Psoas muscle (tissue), 7 donors: ENCODE measurements at regions not wholly inside any gene's neighbourhood (a gene's known extent, or its start where the extent isn't known, plus 50 kb on each side); places are given as distances from the start of the nearest gene placed in this dataset.
"Not testable (repeated sequence)": the region's sequence is repeated elsewhere in the genome, so short reads cannot be mapped to it uniquely, and the experiment has no call there.

Experiments
- ATAC-seq, 4 donors: fragments of 200-7000 bp; cut with Tn5 transposase; one replicate each; pipeline ENCODE4 v1.9.1; 2020; ENCODE audit warnings: moderate library complexity in 3 of 4, mild to moderate bottlenecking in 2 of 4
- DNase-seq, 2 donors: peaks; one replicate each; pipeline ENCODE4 v3.0.0-alpha.2; 2020
- H3K27ac ChIP-seq: fragments of 200-600 bp; one replicate; pipeline ENCODE4 v1.8.0; 2022
- H3K27me3 ChIP-seq, 3 donors: fragments of 200-600 bp in 1 of 3; one replicate each; pipeline versions ENCODE4 v1.6.1 to v1.8.0; 2013 to 2022; ENCODE audit warnings: low read length in 2 of 3, mild to moderate bottlenecking in 2 of 3, moderate library complexity in 1 of 3; ENCODE audit not compliant: insufficient read depth in 3 of 3
- H3K36me3 ChIP-seq, 2 donors: fragments of 200-600 bp in 1 of 2; one replicate each; pipeline versions ENCODE4 v1.6.1 to v1.8.0; 2013 to 2022; ENCODE audit warnings: low read depth in 1 of 2, mild to moderate bottlenecking in 1 of 2, moderate library complexity in 1 of 2; ENCODE audit not compliant: insufficient read depth in 1 of 2
- H3K4me1 ChIP-seq: fragments of 200-600 bp; one replicate; pipeline ENCODE4 v1.8.0; 2022
- H3K4me3 ChIP-seq: fragments of 200-600 bp; one replicate; pipeline ENCODE4 v1.8.0; 2022; ENCODE audit warnings: mild to moderate bottlenecking
- H3K9me3 ChIP-seq: fragments of 200-600 bp; one replicate; pipeline ENCODE4 v1.8.0; 2022
- CTCF ChIP-seq: fragments of 200-600 bp; IDR thresholded peaks from one replicate; pipeline ENCODE4 v1.8.0; 2022; ENCODE audit warnings: antibody characterized with exemption
- WGBS, 3 donors: extraction: QIAGEN DNeasy Blood & Tissue Kit; methylation state at CpG; one replicate each; pipeline versions ENCODE4 v1.1.6 to v1.1.7; 2013; 5-methylcytosine and 5-hydroxymethylcytosine counted together
- intact Hi-C, 2 donors: fragments of 100-400 bp; cut with DNase I; formaldehyde crosslinking; loops; one replicate each; pipeline versions ENCODE4 v1.11.0 to v1.14.2; 2022
- donor health status: healthy with polysubstance abuse.
- donor health status: DM: no; HTN: no; CAD: no; lungs with moderate emphysema.
- donor health status: Bipolar disorder and iron deficiency.
- donor health status: healthy.
- donor health status: DM: yes; HTN: yes; CAD: no.
- donor health status: DM: no; HTN: no; CAD: no.
- donor health status: DM: yes; HTN: yes; CAD: no.

GRCh38 chr13:33665626-33666175, 152.2 kb upstream of the RFC3 start:
- DNase-seq (no peak), ATAC-seq (no peak)
- H3K27ac ChIP-seq: no peak overlapping the region
- H3K36me3 ChIP-seq: no peaks in the 10 kb centered on the region
- 67 to 68% (median 67%) methylated on average over 4 of the region's 4 CpGs for WGBS, 3 donors
- intact Hi-C loops: no loop called here
- H3K4me3 ChIP-seq: no peak overlapping the region
- no peaks in the 10 kb centered on the region for H3K4me1 ChIP-seq
- H3K9me3 ChIP-seq: no peaks in the 10 kb centered on the region
- H3K27me3 ChIP-seq: no peaks in the 10 kb centered on the region
- TF ChIP-seq CTCF: no peak

GRCh38 chr13:33671560-33671959, 146.4 kb upstream of the RFC3 start:
- Histone ChIP-seq H3K27ac (no peak overlapping the region), H3K9me3 (no peaks in the 10 kb centered on the region), H3K4me3 (no peak overlapping the region), H3K4me1 (peaks cover 16% of the 10 kb centered on the region), H3K36me3 (no peaks in the 10 kb centered on the region), H3K27me3 (no peaks in the 10 kb centered on the region)
- intact Hi-C loops: no loop called here
- TF ChIP-seq CTCF: no peak
- no peak for DNase-seq
- ATAC-seq: no peak

DNA sequence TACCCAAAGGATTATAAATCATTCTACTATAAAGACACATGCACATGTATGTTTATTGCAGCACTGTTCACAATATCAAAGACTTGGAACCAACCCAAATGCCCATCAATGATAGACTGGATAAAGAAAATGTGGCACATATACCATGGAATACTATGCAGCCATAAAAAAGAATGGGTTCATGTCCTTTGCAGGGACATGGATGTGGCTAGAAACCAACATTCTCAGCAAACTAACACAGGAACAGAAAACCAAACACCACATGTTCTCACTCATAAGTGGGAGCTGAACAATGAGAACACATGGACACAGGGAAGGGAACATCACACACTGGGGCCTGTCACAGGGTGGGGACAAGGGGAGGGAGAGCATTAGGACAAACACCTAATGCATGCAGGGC, 145.9 kb upstream of the RFC3 start:
- DNase-seq, intact Hi-C loops, H3K9me3 ChIP-seq, H3K4me3 ChIP-seq, ATAC-seq, H3K36me3 ChIP-seq, H3K27me3 ChIP-seq, H3K27ac ChIP-seq: not testable (repeated sequence)
- H3K4me1 ChIP-seq: peaks cover 17% of the 10 kb centered on the region

DNA sequence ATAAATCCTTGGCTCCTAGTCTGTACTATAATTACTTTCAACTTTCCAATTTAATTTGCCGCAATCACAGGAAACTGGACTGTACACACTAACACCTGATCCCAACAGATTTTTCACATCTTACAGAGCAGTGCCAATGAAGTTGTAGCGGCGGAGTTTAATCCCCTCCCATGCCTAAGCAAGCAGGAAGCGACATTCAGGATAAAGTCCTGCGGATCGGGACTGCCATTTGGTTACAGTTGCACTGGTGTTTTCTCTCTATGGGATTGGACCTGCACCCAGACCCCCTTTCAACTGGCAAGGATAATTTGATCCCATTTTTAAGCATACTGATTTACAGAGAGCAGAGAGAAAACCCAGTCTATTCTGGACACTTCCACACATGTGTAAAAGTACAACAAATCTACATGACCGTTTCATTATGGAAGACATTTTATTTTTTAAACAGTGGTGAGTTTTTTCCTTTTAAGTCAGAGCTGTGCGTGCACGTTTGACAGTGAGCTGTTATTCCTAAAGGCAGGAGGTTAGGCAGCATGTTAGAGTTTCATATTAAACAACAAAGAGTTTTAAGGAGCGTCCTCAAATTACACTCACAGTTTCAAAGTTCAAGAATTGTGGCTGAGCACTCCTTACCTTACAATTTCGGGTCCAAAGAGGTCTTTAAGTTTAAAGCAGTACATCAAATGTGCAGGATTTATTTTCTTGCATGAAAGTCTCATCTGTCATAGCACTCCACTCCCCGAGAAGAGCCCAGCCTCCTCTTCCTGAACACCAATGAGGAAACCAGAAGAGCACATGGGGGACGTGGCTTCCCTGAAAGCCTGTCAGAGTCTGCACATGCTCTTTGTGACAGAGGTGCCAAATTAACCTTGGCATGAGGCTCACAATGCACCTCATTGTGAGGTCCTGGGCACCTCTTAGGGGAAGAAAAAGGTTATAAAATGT, 141.6 kb upstream of the RFC3 start:
- intact Hi-C loops: loop anchor here in 1 of 2 donors (2.0 kb wide), 1 partner anchor 66 kb away; no protein-coding TSS in a partner anchor
- Histone ChIP-seq H3K4me3 (peak overlapping the region; percentile 65), H3K27ac (peak overlapping the region; percentile 70), H3K36me3 (no peaks in the 10 kb centered on the region), H3K27me3 (no peaks in the 10 kb centered on the region), H3K4me1 (peaks cover 20% of the 10 kb centered on the region), H3K9me3 (no peaks in the 10 kb centered on the region)
- no peak for TF ChIP-seq CTCF
- WGBS, 3 donors: 3 to 5% (median 4%) methylated on average over 13 of the region's 13 CpGs
- ATAC-seq (peak; percentile 95 to 99 (median 98)), DNase-seq (peak; percentile 37 to 53)

DNA sequence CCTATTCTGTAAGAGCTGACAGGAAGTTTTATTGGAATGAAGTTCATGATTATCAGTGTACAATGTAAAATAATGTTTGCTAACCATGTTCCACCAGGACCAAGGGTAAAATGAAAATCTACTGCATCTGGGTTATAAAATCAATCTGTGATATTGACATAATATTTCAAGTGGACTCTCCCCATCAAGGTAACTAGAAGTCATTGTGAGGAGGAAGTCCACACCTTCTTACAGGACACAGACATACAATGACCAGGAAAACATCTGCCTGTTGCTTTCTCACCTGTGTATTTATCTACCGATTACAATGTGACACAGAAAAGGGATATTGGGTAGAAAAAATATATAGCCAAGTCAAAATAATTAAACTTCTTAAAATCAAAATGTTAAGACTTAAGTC, 140.7 kb upstream of the RFC3 start:
- intact Hi-C loops: loop anchor here in 1 of 2 donors (2.0 kb wide), 1 partner anchor 66 kb away; no protein-coding TSS in a partner anchor
- WGBS, 3 donors: 73 to 85% (median 75%) methylated on average over 1 of the region's 1 CpG

More for the DNA sequence above, 140.7 kb upstream of the RFC3 start:
- no peaks in the 10 kb centered on the region for H3K36me3 ChIP-seq
- H3K27ac ChIP-seq: peak overlapping the region; percentile 17
- no peaks in the 10 kb centered on the region for H3K9me3 ChIP-seq
- H3K4me1 ChIP-seq: peaks cover 20% of the 10 kb centered on the region
- no peak for TF ChIP-seq CTCF
- no peaks in the 10 kb centered on the region for H3K27me3 ChIP-seq
- ATAC-seq (no peak), DNase-seq (no peak)
- peak overlapping the region; percentile 65 for H3K4me3 ChIP-seq
